ENCODE measurements at regions not wholly inside any gene's neighbourhood (a gene's known extent, or its start where the extent isn't known, plus 50 kb on each side); places are given as distances from the start of the nearest gene placed in this dataset.

GRCh38 chrX:113699939-113700338 lies 859.3 kb upstream of the AMOT start:
- no peak for TF ChIP-seq POLR2A (IDR thresholded peaks at IDR 0.05)
- TF ChIP-seq, protein P1, sequence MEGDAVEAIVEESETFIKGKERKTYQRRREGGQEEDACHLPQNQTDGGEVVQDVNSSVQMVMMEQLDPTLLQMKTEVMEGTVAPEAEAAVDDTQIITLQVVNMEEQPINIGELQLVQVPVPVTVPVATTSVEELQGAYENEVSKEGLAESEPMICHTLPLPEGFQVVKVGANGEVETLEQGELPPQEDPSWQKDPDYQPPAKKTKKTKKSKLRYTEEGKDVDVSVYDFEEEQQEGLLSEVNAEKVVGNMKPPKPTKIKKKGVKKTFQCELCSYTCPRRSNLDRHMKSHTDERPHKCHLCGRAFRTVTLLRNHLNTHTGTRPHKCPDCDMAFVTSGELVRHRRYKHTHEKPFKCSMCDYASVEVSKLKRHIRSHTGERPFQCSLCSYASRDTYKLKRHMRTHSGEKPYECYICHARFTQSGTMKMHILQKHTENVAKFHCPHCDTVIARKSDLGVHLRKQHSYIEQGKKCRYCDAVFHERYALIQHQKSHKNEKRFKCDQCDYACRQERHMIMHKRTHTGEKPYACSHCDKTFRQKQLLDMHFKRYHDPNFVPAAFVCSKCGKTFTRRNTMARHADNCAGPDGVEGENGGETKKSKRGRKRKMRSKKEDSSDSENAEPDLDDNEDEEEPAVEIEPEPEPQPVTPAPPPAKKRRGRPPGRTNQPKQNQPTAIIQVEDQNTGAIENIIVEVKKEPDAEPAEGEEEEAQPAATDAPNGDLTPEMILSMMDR (IDR thresholded peaks at IDR 0.05) = no peak

Measured in right lobe of liver (tissue), 4 donors.